ENCODE measurements at regions not wholly inside any gene's neighbourhood (a gene's known extent, or its start where the extent isn't known, plus 50 kb on each side); places are given as distances from the start of the nearest gene placed in this dataset.

GRCh38 chr13:59197397-59197796, 966.3 kb downstream of the DIAPH3 start:
- no peaks in the 10 kb centered on the region for H3K4me1 ChIP-seq
- no peak for TF ChIP-seq POLR2A (IDR thresholded peaks at IDR 0.05)
- no peak for TF ChIP-seq CTCF (IDR thresholded peaks at IDR 0.05)
- H3K36me3 ChIP-seq, result no peaks in the 10 kb centered on the region

GRCh38 chr13:59201841-59202240, 961.9 kb downstream of the DIAPH3 start:
- H3K27me3 ChIP-seq, result no peaks in the 10 kb centered on the region
- no peak for DNase-seq
- H3K4me3 ChIP-seq, result no peak overlapping the region
- no peaks in the 10 kb centered on the region for H3K36me3 ChIP-seq
- no peaks in the 10 kb centered on the region for H3K9me3 ChIP-seq
- intact Hi-C loops (cut with DNase I; ENCODE audit: low total_unique reads), result no loop called here
- TF ChIP-seq POLR2A (IDR thresholded peaks at IDR 0.05) (no peak), CTCF (IDR thresholded peaks at IDR 0.05) (no peak)
- no peaks in the 10 kb centered on the region for H3K4me1 ChIP-seq
- H3K27ac ChIP-seq, result no peak overlapping the region

More at GRCh38 chr13:59197397-59197796, 966.3 kb downstream of the DIAPH3 start:
- Histone ChIP-seq H3K27ac (no peak overlapping the region), H3K9me3 (no peaks in the 10 kb centered on the region), H3K4me3 (no peak overlapping the region), H3K27me3 (no peaks in the 10 kb centered on the region)
- DNase-seq, result no peak
- intact Hi-C loops (cut with DNase I; ENCODE audit: low total_unique reads), result no loop called here

- Histone ChIP-seq H3K36me3 (no peaks in the 10 kb centered on the region), H3K4me1 (no peaks in the 10 kb centered on the region), H3K4me3 (no peak overlapping the region), H3K27ac (no peak overlapping the region), H3K9me3 (no peaks in the 10 kb centered on the region), H3K27me3 (no peaks in the 10 kb centered on the region)
- TF ChIP-seq CTCF (IDR thresholded peaks at IDR 0.05), result no peak
- no peak for TF ChIP-seq POLR2A (IDR thresholded peaks at IDR 0.05)
- DNase-seq, result no peak
- intact Hi-C loops (cut with DNase I; ENCODE audit: low total_unique reads), result no loop called here
Observed at GRCh38 chr13:59203855-59204254, 959.9 kb downstream of the DIAPH3 start.

GRCh38 chr13:59205501-59205900, 958.2 kb downstream of the DIAPH3 start:
- Histone ChIP-seq H3K9me3 (no peaks in the 10 kb centered on the region), H3K27me3 (no peaks in the 10 kb centered on the region), H3K4me3 (no peak overlapping the region), H3K27ac (no peak overlapping the region), H3K36me3 (no peaks in the 10 kb centered on the region), H3K4me1 (no peaks in the 10 kb centered on the region)
- no peak for DNase-seq
- no peak for TF ChIP-seq CTCF (IDR thresholded peaks at IDR 0.05)
- TF ChIP-seq POLR2A (IDR thresholded peaks at IDR 0.05), result no peak
- intact Hi-C loops (cut with DNase I; ENCODE audit: low total_unique reads), result no loop called here

GRCh38 chr13:59208405-59209195, 955.1 kb downstream of the DIAPH3 start:
- DNase-seq, result no peak

More at GRCh38 chr13:59208405-59209195, 955.1 kb downstream of the DIAPH3 start:
- Histone ChIP-seq H3K9me3 (no peaks in the 10 kb centered on the region), H3K27me3 (no peaks in the 10 kb centered on the region), H3K36me3 (no peaks in the 10 kb centered on the region), H3K4me1 (no peaks in the 10 kb centered on the region), H3K27ac (no peak overlapping the region), H3K4me3 (no peak overlapping the region)
- intact Hi-C loops (cut with DNase I; ENCODE audit: low total_unique reads), result no loop called here
- TF ChIP-seq POLR2A (IDR thresholded peaks at IDR 0.05), result no peak
- TF ChIP-seq CTCF (IDR thresholded peaks at IDR 0.05), result no peak
